ENCODE measurements at regions not wholly inside any gene's neighbourhood (a gene's known extent, or its start where the extent isn't known, plus 50 kb on each side); places are given as distances from the start of the nearest gene placed in this dataset.

DNA sequence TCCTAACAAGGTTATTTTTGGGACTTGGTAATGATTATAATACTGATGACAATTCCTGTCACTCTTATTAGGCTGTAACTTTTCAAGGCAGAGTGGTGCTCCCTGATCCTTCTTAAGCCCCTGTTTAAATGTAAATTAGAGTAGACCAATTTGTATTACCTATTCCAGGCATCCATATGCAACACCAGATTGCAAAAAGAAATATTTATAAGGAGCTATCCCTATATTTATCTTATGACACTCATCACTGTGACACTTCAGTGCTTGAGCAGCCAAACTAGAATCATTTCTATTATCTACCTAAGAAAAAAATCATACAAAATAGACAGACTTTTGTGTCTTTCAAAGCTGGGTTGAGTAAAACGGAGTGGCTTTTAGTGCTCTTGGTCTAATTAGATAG is 462.7 kb downstream of the ADGRL2 start:
- no peaks in the 10 kb centered on the region for H3K9me3 Mint-ChIP-seq
- TF ChIP-seq, protein P1, sequence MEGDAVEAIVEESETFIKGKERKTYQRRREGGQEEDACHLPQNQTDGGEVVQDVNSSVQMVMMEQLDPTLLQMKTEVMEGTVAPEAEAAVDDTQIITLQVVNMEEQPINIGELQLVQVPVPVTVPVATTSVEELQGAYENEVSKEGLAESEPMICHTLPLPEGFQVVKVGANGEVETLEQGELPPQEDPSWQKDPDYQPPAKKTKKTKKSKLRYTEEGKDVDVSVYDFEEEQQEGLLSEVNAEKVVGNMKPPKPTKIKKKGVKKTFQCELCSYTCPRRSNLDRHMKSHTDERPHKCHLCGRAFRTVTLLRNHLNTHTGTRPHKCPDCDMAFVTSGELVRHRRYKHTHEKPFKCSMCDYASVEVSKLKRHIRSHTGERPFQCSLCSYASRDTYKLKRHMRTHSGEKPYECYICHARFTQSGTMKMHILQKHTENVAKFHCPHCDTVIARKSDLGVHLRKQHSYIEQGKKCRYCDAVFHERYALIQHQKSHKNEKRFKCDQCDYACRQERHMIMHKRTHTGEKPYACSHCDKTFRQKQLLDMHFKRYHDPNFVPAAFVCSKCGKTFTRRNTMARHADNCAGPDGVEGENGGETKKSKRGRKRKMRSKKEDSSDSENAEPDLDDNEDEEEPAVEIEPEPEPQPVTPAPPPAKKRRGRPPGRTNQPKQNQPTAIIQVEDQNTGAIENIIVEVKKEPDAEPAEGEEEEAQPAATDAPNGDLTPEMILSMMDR (IDR thresholded peaks at IDR 0.05; ENCODE audit: unreplicated experiment) = no peak
- no peaks in the 10 kb centered on the region for H3K27me3 Mint-ChIP-seq (ENCODE audit: low read depth)

DNA sequence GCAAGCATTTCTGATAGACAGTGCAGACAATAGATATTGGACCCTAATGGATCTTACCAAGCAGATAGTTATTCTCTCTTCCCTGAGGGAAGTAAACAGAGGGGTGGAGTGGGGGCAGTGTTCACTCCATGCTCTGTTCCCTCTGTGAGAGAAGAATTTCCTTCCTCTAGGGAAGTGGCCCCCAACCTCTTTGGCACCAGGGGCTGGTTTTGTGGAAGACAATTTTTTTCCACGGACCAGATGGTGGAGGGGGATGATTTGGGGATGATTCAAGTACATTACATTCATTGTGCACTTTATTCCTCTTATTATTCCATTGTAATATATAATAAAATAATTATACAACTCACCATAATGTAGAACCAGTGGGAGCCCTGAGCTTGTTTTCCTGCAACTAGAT is 459.9 kb downstream of the ADGRL2 start:
- TF ChIP-seq, protein P1 (IDR thresholded peaks at IDR 0.05; ENCODE audit: unreplicated experiment) = no peak
- no peak for DNase-seq (ENCODE audit: low spot score in 2 of 2, unreplicated experiment in 2 of 2)
- no peak overlapping the region for H3K4me3 Mint-ChIP-seq
- H3K9me3 Mint-ChIP-seq = no peaks in the 10 kb centered on the region
- H3K36me3 Mint-ChIP-seq = no peaks in the 10 kb centered on the region
- no peak overlapping the region for H3K27ac Mint-ChIP-seq
- H3K27me3 Mint-ChIP-seq (ENCODE audit: low read depth) = no peaks in the 10 kb centered on the region
- no peaks in the 10 kb centered on the region for H3K4me1 Mint-ChIP-seq

More for the DNA sequence above, 462.7 kb downstream of the ADGRL2 start:
- H3K4me3 Mint-ChIP-seq = no peak overlapping the region
- no peak overlapping the region for H3K27ac Mint-ChIP-seq
- no peak for DNase-seq (ENCODE audit: low spot score in 2 of 2, unreplicated experiment in 2 of 2)
- H3K36me3 Mint-ChIP-seq = no peaks in the 10 kb centered on the region
- H3K4me1 Mint-ChIP-seq = peaks cover 3% of the 10 kb centered on the region

DNA sequence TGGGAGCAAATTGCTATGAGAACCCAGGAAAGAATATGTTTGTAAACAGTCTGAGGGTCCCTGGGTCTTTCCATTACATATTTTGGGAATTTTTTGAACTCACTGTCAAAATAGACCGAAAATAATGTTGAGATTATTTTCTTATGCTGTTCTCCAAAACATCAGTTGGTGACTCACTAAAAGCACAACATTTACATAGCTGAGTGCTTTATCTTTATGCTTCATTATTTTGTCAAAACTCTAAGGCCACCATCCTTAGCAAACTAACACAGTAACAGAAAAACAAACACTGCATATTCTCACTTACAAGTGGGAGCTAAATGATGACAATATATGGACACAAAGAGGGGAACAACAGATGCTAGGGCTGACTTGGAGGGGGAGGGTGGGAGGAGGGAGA is 459.3 kb downstream of the ADGRL2 start:
- H3K27me3 Mint-ChIP-seq (ENCODE audit: low read depth) = no peaks in the 10 kb centered on the region
- H3K4me3 Mint-ChIP-seq = no peak overlapping the region
- no peaks in the 10 kb centered on the region for H3K36me3 Mint-ChIP-seq
- no peaks in the 10 kb centered on the region for H3K4me1 Mint-ChIP-seq
- H3K9me3 Mint-ChIP-seq = no peaks in the 10 kb centered on the region
- DNase-seq (ENCODE audit: low spot score in 2 of 2, unreplicated experiment in 2 of 2) = no peak
- H3K27ac Mint-ChIP-seq = no peak overlapping the region
- TF ChIP-seq, protein P1 (IDR thresholded peaks at IDR 0.05; ENCODE audit: unreplicated experiment) = no peak

- no peaks in the 10 kb centered on the region for H3K4me1 Mint-ChIP-seq
- H3K4me3 Mint-ChIP-seq = no peak overlapping the region
- TF ChIP-seq, protein P1 (IDR thresholded peaks at IDR 0.05; ENCODE audit: unreplicated experiment) = no peak
- no peak for DNase-seq (ENCODE audit: low spot score in 2 of 2, unreplicated experiment in 2 of 2)
- no peaks in the 10 kb centered on the region for H3K27me3 Mint-ChIP-seq (ENCODE audit: low read depth)
- no peak overlapping the region for H3K27ac Mint-ChIP-seq
- no peaks in the 10 kb centered on the region for H3K9me3 Mint-ChIP-seq
- H3K36me3 Mint-ChIP-seq = no peaks in the 10 kb centered on the region
These were observed 458.2 kb downstream of the ADGRL2 start for GRCh38 chr1:82258887-82259286.

DNA sequence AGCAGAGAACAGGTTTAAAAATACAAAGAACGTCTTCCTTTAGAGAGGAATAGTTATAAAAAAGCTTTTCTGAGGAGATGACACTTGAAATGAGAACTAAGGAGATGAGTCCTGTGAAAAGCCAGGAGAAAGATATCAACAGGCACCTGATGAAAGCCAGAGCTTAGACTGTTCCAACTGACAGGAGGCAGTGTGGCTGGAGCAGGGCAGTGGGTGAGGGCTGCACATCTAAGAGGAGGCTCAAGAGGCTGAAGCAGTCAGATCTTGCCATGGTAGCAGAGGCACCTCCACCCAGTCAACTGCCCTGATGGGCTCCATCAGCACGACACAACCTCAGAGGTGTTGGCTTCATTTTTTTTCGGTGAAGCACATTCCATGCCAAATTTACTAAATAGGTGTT is 445.3 kb downstream of the ADGRL2 start:
- Mint-ChIP-seq H3K27me3 (ENCODE audit: low read depth) (no peaks in the 10 kb centered on the region), H3K4me1 (peaks cover 3% of the 10 kb centered on the region), H3K9me3 (peaks cover 19% of the 10 kb centered on the region), H3K36me3 (peaks cover 6% of the 10 kb centered on the region), H3K27ac (no peak overlapping the region), H3K4me3 (no peak overlapping the region)
- DNase-seq (ENCODE audit: low spot score in 2 of 2, unreplicated experiment in 2 of 2) = no peak
- TF ChIP-seq, protein P1 (IDR thresholded peaks at IDR 0.05; ENCODE audit: unreplicated experiment) = no peak
